ENCODE measurements at regions not wholly inside any gene's neighbourhood (a gene's known extent, or its start where the extent isn't known, plus 50 kb on each side); places are given as distances from the start of the nearest gene placed in this dataset.

DNA sequence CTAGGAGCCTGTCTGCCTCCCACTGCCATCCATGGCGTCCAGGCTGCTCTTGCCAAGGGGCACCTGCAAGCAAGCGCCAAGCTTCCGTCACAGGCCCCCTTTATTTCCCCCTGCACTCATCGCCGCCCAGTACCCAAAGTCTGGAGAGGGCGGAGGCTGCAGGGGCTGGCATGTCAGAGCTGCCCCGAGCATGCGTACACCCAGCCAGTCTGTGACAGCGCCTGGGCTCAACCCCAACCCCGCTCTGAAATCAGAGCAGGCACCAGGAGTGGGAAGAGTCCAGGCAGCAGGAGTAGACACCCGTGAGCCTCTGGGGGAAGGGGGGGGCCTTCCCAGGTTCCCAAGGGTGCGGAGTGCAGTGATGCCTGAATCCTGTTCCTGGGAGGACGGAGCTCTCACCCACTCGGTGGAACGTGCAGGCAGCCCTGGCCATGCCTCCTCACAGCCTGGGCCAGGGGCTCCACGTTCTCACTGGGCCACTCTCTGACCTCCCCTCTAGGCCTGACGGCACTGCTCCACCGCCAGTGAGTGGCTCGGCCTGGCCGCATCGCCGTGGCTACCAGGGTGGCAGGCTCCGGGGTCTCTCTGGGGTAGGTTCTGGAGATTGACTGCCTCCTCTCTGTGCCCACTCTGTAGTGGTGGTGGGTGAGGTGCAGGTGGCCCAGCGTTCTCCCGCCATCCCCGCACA, 469.0 kb downstream of the CDH9 start:
- no peaks in the 10 kb centered on the region for H3K27me3 ChIP-seq (ENCODE audit: control insufficient read depth, insufficient read depth, low read length)
- no peak overlapping the region for H2AFZ ChIP-seq (ENCODE audit: low read length)
- TF ChIP-seq EZH2 (IDR thresholded peaks at IDR 0.05; ENCODE audit: low read length, missing control alignments), result no peak
- TF ChIP-seq, protein P1, sequence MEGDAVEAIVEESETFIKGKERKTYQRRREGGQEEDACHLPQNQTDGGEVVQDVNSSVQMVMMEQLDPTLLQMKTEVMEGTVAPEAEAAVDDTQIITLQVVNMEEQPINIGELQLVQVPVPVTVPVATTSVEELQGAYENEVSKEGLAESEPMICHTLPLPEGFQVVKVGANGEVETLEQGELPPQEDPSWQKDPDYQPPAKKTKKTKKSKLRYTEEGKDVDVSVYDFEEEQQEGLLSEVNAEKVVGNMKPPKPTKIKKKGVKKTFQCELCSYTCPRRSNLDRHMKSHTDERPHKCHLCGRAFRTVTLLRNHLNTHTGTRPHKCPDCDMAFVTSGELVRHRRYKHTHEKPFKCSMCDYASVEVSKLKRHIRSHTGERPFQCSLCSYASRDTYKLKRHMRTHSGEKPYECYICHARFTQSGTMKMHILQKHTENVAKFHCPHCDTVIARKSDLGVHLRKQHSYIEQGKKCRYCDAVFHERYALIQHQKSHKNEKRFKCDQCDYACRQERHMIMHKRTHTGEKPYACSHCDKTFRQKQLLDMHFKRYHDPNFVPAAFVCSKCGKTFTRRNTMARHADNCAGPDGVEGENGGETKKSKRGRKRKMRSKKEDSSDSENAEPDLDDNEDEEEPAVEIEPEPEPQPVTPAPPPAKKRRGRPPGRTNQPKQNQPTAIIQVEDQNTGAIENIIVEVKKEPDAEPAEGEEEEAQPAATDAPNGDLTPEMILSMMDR (conservative IDR thresholded peaks at IDR 0.05 in 1 of 2, IDR thresholded peaks at IDR 0.05 in 1 of 2; ENCODE audit: low read depth in 1 of 2, low read length in 2 of 2), result no peak
- H3K79me2 ChIP-seq (ENCODE audit: control insufficient read depth, insufficient read depth, low read length), result no peaks in the 10 kb centered on the region
- no peak for DNase-seq (ENCODE audit: low read depth in 2 of 2)
- no peak overlapping the region for H3K27ac ChIP-seq (ENCODE audit: insufficient read depth, low read length)
- no peak overlapping the region for H3K9ac ChIP-seq (ENCODE audit: insufficient read depth, low read length)
- H3K36me3 ChIP-seq (ENCODE audit: control insufficient read depth, insufficient read depth, low read length), result no peaks in the 10 kb centered on the region
- H3K4me2 ChIP-seq (ENCODE audit: extremely low read depth, insufficient read depth, low read length), result no peak overlapping the region
- H3K9me3 ChIP-seq (ENCODE audit: control insufficient read depth, insufficient read depth, low read depth, low read length), result no peaks in the 10 kb centered on the region
- no peaks in the 10 kb centered on the region for H3K4me1 ChIP-seq (ENCODE audit: control insufficient read depth, extremely low read depth, insufficient read depth, low read length)
- H4K20me1 ChIP-seq (ENCODE audit: control insufficient read depth, extremely low read depth, insufficient read depth, low read length), result no peaks in the 10 kb centered on the region
- H3K4me3 ChIP-seq (replicated peaks in 1 of 4; ENCODE audit: control extremely low read depth in 1 of 4, insufficient read depth in 1 of 4, low read depth in 3 of 4, low read length in 4 of 4), result no peak overlapping the region

DNA sequence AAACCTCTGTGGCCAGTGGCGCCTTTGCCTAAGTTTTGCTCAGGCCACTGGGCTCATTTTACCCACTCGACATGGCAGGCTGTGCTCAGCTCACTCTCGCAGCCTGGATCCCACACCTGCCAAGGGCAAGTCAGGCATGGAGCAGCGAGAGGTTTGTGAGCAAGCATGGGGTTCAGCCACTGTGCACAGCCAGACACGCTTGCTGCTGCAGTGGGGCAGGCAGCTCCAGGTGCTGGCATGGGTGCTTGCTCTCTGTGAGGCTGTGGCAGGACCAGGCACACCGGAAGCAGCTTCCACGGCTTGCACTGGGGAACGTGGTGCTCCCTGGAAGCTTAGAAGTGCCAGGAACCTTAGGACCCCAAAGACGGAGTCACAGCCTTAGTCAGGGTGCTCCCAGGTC, 470.1 kb downstream of the CDH9 start:
- no peak for DNase-seq (ENCODE audit: low read depth in 2 of 2)
- Histone ChIP-seq H3K4me1 (ENCODE audit: control insufficient read depth, extremely low read depth, insufficient read depth, low read length) (no peaks in the 10 kb centered on the region), H3K9me3 (ENCODE audit: control insufficient read depth, insufficient read depth, low read depth, low read length) (no peaks in the 10 kb centered on the region), H3K27ac (ENCODE audit: insufficient read depth, low read length) (no peak overlapping the region), H4K20me1 (ENCODE audit: control insufficient read depth, extremely low read depth, insufficient read depth, low read length) (no peaks in the 10 kb centered on the region), H2AFZ (ENCODE audit: low read length) (no peak overlapping the region), H3K9ac (ENCODE audit: insufficient read depth, low read length) (no peak overlapping the region), H3K27me3 (ENCODE audit: control insufficient read depth, insufficient read depth, low read length) (no peaks in the 10 kb centered on the region), H3K79me2 (ENCODE audit: control insufficient read depth, insufficient read depth, low read length) (no peaks in the 10 kb centered on the region), H3K36me3 (ENCODE audit: control insufficient read depth, insufficient read depth, low read length) (no peaks in the 10 kb centered on the region), H3K4me3 (replicated peaks in 1 of 4; ENCODE audit: control extremely low read depth in 1 of 4, insufficient read depth in 1 of 4, low read depth in 3 of 4, low read length in 4 of 4) (no peak overlapping the region), H3K4me2 (ENCODE audit: extremely low read depth, insufficient read depth, low read length) (no peak overlapping the region)
- TF ChIP-seq EZH2 (IDR thresholded peaks at IDR 0.05; ENCODE audit: low read length, missing control alignments), result no peak
- TF ChIP-seq, protein P1 (conservative IDR thresholded peaks at IDR 0.05 in 1 of 2, IDR thresholded peaks at IDR 0.05 in 1 of 2; ENCODE audit: low read depth in 1 of 2, low read length in 2 of 2), result no peak

DNA sequence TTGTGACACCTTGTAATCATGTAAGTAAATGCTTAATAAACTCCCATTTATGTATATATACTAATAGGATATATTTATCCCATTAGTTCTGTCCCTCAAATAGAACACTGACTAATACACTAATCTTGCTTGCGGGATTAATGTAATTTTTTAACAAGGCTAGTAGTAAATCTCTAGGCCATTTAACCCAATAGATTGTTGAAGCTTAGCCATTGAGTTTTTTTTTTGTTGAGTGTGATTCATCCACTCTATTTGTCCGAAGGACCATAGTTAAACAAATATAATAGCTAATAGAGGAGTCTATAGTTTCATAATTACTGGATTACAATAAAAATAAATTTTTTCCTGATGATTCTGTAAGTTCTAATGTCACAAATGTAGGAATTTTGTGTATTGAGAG, 474.4 kb downstream of the CDH9 start:
- Histone ChIP-seq H3K4me2 (ENCODE audit: extremely low read depth, insufficient read depth, low read length) (no peak overlapping the region), H3K36me3 (ENCODE audit: control insufficient read depth, insufficient read depth, low read length) (no peaks in the 10 kb centered on the region), H4K20me1 (ENCODE audit: control insufficient read depth, extremely low read depth, insufficient read depth, low read length) (no peaks in the 10 kb centered on the region), H3K4me3 (replicated peaks in 1 of 4; ENCODE audit: control extremely low read depth in 1 of 4, insufficient read depth in 1 of 4, low read depth in 3 of 4, low read length in 4 of 4) (no peak overlapping the region), H2AFZ (ENCODE audit: low read length) (no peak overlapping the region), H3K9me3 (ENCODE audit: control insufficient read depth, insufficient read depth, low read depth, low read length) (no peaks in the 10 kb centered on the region), H3K27ac (ENCODE audit: insufficient read depth, low read length) (no peak overlapping the region), H3K4me1 (ENCODE audit: control insufficient read depth, extremely low read depth, insufficient read depth, low read length) (no peaks in the 10 kb centered on the region), H3K27me3 (ENCODE audit: control insufficient read depth, insufficient read depth, low read length) (no peaks in the 10 kb centered on the region), H3K9ac (ENCODE audit: insufficient read depth, low read length) (no peak overlapping the region), H3K79me2 (ENCODE audit: control insufficient read depth, insufficient read depth, low read length) (no peaks in the 10 kb centered on the region)
- TF ChIP-seq, protein P1 (conservative IDR thresholded peaks at IDR 0.05 in 1 of 2, IDR thresholded peaks at IDR 0.05 in 1 of 2; ENCODE audit: low read depth in 1 of 2, low read length in 2 of 2), result no peak
- no peak for TF ChIP-seq EZH2 (IDR thresholded peaks at IDR 0.05; ENCODE audit: low read length, missing control alignments)
- DNase-seq (ENCODE audit: low read depth in 2 of 2), result no peak
